ENCODE measurements at regions not wholly inside any gene's neighbourhood (a gene's known extent, or its start where the extent isn't known, plus 50 kb on each side); places are given as distances from the start of the nearest gene placed in this dataset.
A peak's percentile ranks its signal among the peaks of the same experiment; 100 is the strongest.

- DNase-seq = no peak
Measured at GRCh38 chr15:98427321-98427720, 221.0 kb upstream of the IGF1R start.

- peak; percentile 64 for DNase-seq
Measured at GRCh38 chr15:98428253-98428989, 219.9 kb upstream of the IGF1R start.

- no peak for DNase-seq
Measured at GRCh38 chr15:98431171-98431570, 217.2 kb upstream of the IGF1R start.

GRCh38 chr15:98433346-98433745 is 215.0 kb upstream of the IGF1R start:
- no peak for DNase-seq

- DNase-seq = no peak
Measured at GRCh38 chr15:98433856-98434255, 214.5 kb upstream of the IGF1R start.

- no peak for DNase-seq
Measured at GRCh38 chr15:98437752-98438151, 210.6 kb upstream of the IGF1R start.

- no peak for DNase-seq
Measured at GRCh38 chr15:98438326-98438725, 210.0 kb upstream of the IGF1R start.

GRCh38 chr15:98438907-98439306 is 209.4 kb upstream of the IGF1R start:
- no peak for DNase-seq

GRCh38 chr15:98439523-98439942 is 208.8 kb upstream of the IGF1R start:
- no peak for DNase-seq

- no peak for DNase-seq
Measured at GRCh38 chr15:98440917-98441316, 207.4 kb upstream of the IGF1R start.

GRCh38 chr15:98441599-98441998 is 206.7 kb upstream of the IGF1R start:
- no peak for DNase-seq

- DNase-seq = peak; percentile 39
Measured at GRCh38 chr15:98442379-98442833, 205.9 kb upstream of the IGF1R start.

GRCh38 chr15:98442901-98443300 is 205.4 kb upstream of the IGF1R start:
- DNase-seq = no peak

GRCh38 chr15:98443526-98443925 is 204.8 kb upstream of the IGF1R start:
- no peak for DNase-seq

- DNase-seq = no peak
Measured at GRCh38 chr15:98444138-98444537, 204.2 kb upstream of the IGF1R start.

- no peak for DNase-seq
Measured at GRCh38 chr15:98445315-98445714, 203.0 kb upstream of the IGF1R start.

- DNase-seq = no peak
Measured at GRCh38 chr15:98446083-98446482, 202.3 kb upstream of the IGF1R start.

GRCh38 chr15:98447069-98447468 is 201.3 kb upstream of the IGF1R start:
- no peak for DNase-seq

- no peak for DNase-seq
Measured at GRCh38 chr15:98451236-98451635, 197.1 kb upstream of the IGF1R start.

- DNase-seq = no peak
Measured at GRCh38 chr15:98452238-98452637, 196.1 kb upstream of the IGF1R start.

GRCh38 chr15:98455904-98456303 is 192.4 kb upstream of the IGF1R start:
- DNase-seq = no peak

- DNase-seq = no peak
Measured at GRCh38 chr15:98476559-98476958, 171.8 kb upstream of the IGF1R start.

- DNase-seq = no peak
Measured at GRCh38 chr15:98480844-98481243, 167.5 kb upstream of the IGF1R start.

- no peak for DNase-seq
Measured at GRCh38 chr15:98483575-98484130, 164.7 kb upstream of the IGF1R start.

- no peak for DNase-seq
Measured at GRCh38 chr15:98484914-98485313, 163.4 kb upstream of the IGF1R start.
